HS-27A (cell line): ENCODE measurements at regions not wholly inside any gene's neighbourhood (a gene's known extent, or its start where the extent isn't known, plus 50 kb on each side); places are given as distances from the start of the nearest gene placed in this dataset.
"Not testable (repeated sequence)": the region's sequence is repeated elsewhere in the genome, so short reads cannot be mapped to it uniquely, and the experiment has no call there.

Experiments used
- DNase-seq: peaks from one replicate; pipeline ENCODE4 v3.0.0-alpha.2; 2012; ENCODE audit warnings: low read depth, missing footprints

GRCh38 chr9:108803428-108804065 is 52.2 kb downstream of the ACTL7B start:
- DNase-seq: no peak

- DNase-seq: no peak
Observed at GRCh38 chr9:108802967-108803366, 52.8 kb downstream of the ACTL7B start.

GRCh38 chr9:108801949-108802348 is 53.8 kb downstream of the ACTL7B start:
- DNase-seq: no peak

- no peak for DNase-seq
Observed at GRCh38 chr9:108800632-108801099, 55.1 kb downstream of the ACTL7B start.

GRCh38 chr9:108793573-108793972 is 62.2 kb downstream of the ACTL7B start:
- no peak for DNase-seq

- DNase-seq: no peak
Observed at GRCh38 chr9:108789742-108790141, 66.0 kb downstream of the ACTL7B start.

GRCh38 chr9:108787690-108788048 is 68.1 kb downstream of the ACTL7B start:
- no peak for DNase-seq

- DNase-seq: peak; percentile 50
Observed at GRCh38 chr9:108786901-108787689, 68.7 kb downstream of the ACTL7B start.

- DNase-seq: no peak
Observed at GRCh38 chr9:108786322-108786721, 69.5 kb downstream of the ACTL7B start.

GRCh38 chr9:108784998-108785397 is 70.8 kb downstream of the ACTL7B start:
- no peak for DNase-seq

GRCh38 chr9:108783731-108784495 is 71.9 kb downstream of the ACTL7B start:
- DNase-seq: no peak

GRCh38 chr9:108783326-108783725 is 72.5 kb downstream of the ACTL7B start:
- DNase-seq: no peak

GRCh38 chr9:108780942-108781734 is 74.6 kb downstream of the ACTL7B start:
- DNase-seq: no peak

- DNase-seq: no peak
Observed at GRCh38 chr9:108779551-108780325, 76.0 kb downstream of the ACTL7B start.

- DNase-seq: peak; percentile 53
Observed at GRCh38 chr9:108776920-108777639, 78.7 kb downstream of the ACTL7B start.

GRCh38 chr9:108775901-108776306 is 79.9 kb downstream of the ACTL7B start:
- no peak for DNase-seq

GRCh38 chr9:108774088-108774487 is 81.7 kb downstream of the ACTL7B start:
- not testable (repeated sequence) for DNase-seq

- no peak for DNase-seq
Observed at GRCh38 chr9:108772301-108772894, 83.4 kb downstream of the ACTL7B start.

GRCh38 chr9:108768744-108769143 is 87.0 kb downstream of the ACTL7B start:
- no peak for DNase-seq

GRCh38 chr9:108766626-108767161 is 89.1 kb downstream of the ACTL7B start:
- DNase-seq: no peak
